ENCODE measurements at regions not wholly inside any gene's neighbourhood (a gene's known extent, or its start where the extent isn't known, plus 50 kb on each side); places are given as distances from the start of the nearest gene placed in this dataset.

DNA sequence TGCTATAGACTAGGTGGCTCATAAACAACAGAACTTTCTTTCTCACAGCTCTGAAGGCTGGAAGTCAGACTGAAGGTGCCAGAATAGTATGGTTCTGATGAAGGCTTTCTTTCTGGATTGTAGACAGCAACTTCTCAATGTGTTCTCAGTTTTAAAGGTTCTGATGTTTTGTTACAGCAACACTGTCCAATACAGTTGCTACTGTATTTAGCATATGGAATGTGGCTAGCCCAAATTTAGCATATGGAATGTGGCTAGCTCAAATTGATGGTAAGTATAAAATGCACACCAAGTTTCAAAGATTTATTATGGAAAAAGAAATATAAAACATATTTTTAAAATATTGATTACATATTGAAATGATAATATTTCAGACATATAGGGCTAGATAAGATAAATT, 145.3 kb downstream of the MBL2 start:
- Histone ChIP-seq H3K27me3 (ENCODE audit: control insufficient read depth, insufficient read depth, low read length) (no peaks in the 10 kb centered on the region), H3K36me3 (ENCODE audit: control insufficient read depth, insufficient read depth, low read length) (no peaks in the 10 kb centered on the region), H3K4me3 (ENCODE audit: low read depth, low read length) (no peak overlapping the region)
- DNase-seq (ENCODE audit: low read depth): no peak
- TF ChIP-seq, protein P1, sequence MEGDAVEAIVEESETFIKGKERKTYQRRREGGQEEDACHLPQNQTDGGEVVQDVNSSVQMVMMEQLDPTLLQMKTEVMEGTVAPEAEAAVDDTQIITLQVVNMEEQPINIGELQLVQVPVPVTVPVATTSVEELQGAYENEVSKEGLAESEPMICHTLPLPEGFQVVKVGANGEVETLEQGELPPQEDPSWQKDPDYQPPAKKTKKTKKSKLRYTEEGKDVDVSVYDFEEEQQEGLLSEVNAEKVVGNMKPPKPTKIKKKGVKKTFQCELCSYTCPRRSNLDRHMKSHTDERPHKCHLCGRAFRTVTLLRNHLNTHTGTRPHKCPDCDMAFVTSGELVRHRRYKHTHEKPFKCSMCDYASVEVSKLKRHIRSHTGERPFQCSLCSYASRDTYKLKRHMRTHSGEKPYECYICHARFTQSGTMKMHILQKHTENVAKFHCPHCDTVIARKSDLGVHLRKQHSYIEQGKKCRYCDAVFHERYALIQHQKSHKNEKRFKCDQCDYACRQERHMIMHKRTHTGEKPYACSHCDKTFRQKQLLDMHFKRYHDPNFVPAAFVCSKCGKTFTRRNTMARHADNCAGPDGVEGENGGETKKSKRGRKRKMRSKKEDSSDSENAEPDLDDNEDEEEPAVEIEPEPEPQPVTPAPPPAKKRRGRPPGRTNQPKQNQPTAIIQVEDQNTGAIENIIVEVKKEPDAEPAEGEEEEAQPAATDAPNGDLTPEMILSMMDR (IDR thresholded peaks at IDR 0.05; ENCODE audit: insufficient read depth, low read length, poor library complexity, severe bottlenecking): no peak

GRCh38 chr10:52631146-52631545, 141.4 kb downstream of the MBL2 start:
- Histone ChIP-seq H3K27me3 (ENCODE audit: control insufficient read depth, insufficient read depth, low read length) (no peaks in the 10 kb centered on the region), H3K36me3 (ENCODE audit: control insufficient read depth, insufficient read depth, low read length) (no peaks in the 10 kb centered on the region), H3K4me3 (ENCODE audit: low read depth, low read length) (no peak overlapping the region)
- DNase-seq (ENCODE audit: low read depth): no peak
- TF ChIP-seq, protein P1 (IDR thresholded peaks at IDR 0.05; ENCODE audit: insufficient read depth, low read length, poor library complexity, severe bottlenecking): no peak

DNA sequence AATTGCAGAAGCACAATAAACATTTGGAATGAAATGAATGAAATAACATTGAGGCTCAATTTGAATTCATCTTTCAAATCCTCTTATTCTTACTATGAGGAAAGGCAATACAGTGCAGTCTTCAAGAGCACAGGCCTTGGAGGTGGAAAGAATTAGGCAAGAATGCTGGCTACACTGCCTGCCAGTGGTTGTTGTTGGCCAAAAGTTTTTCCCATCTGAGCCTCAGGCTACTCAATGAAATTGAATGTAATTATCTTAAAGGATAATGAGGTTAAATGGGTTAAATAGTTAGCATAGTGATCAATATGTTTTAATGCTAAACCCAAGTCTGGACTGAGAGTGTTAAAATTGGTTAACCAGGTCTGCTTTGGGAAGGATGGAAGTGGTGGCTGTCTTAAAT, 140.9 kb downstream of the MBL2 start:
- no peak for DNase-seq (ENCODE audit: low read depth)
- no peaks in the 10 kb centered on the region for H3K27me3 ChIP-seq (ENCODE audit: control insufficient read depth, insufficient read depth, low read length)
- TF ChIP-seq, protein P1 (IDR thresholded peaks at IDR 0.05; ENCODE audit: insufficient read depth, low read length, poor library complexity, severe bottlenecking): no peak
- no peak overlapping the region for H3K4me3 ChIP-seq (ENCODE audit: low read depth, low read length)
- no peaks in the 10 kb centered on the region for H3K36me3 ChIP-seq (ENCODE audit: control insufficient read depth, insufficient read depth, low read length)

DNA sequence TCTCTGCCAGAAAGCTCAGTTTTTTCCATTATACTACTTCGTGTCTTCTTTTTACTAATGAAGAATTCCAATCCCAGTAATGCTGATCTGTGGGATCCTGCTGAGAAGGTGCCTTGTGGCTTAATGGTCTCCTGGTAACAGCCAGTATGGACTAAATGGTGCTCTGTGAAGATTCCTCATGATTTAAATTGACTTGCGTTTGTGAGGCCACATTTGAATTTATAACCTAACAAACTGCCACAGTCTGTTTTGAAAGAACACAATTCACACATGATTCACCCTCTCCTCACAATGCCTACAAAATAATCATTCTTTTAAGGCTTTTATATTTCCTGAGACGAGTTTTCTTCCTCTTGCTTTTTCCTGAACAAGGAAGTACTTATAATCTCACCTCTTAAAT, 140.0 kb downstream of the MBL2 start:
- Histone ChIP-seq H3K27me3 (ENCODE audit: control insufficient read depth, insufficient read depth, low read length) (no peaks in the 10 kb centered on the region), H3K36me3 (ENCODE audit: control insufficient read depth, insufficient read depth, low read length) (no peaks in the 10 kb centered on the region), H3K4me3 (ENCODE audit: low read depth, low read length) (no peak overlapping the region)
- no peak for DNase-seq (ENCODE audit: low read depth)
- TF ChIP-seq, protein P1 (IDR thresholded peaks at IDR 0.05; ENCODE audit: insufficient read depth, low read length, poor library complexity, severe bottlenecking): no peak

- Histone ChIP-seq H3K4me3 (ENCODE audit: low read depth, low read length) (no peak overlapping the region), H3K27me3 (ENCODE audit: control insufficient read depth, insufficient read depth, low read length) (no peaks in the 10 kb centered on the region), H3K36me3 (ENCODE audit: control insufficient read depth, insufficient read depth, low read length) (no peaks in the 10 kb centered on the region)
- TF ChIP-seq, protein P1 (IDR thresholded peaks at IDR 0.05; ENCODE audit: insufficient read depth, low read length, poor library complexity, severe bottlenecking): no peak
- no peak for DNase-seq (ENCODE audit: low read depth)
Measured at GRCh38 chr10:52633266-52633665, 139.3 kb downstream of the MBL2 start.

GRCh38 chr10:52635651-52636050, 136.9 kb downstream of the MBL2 start:
- TF ChIP-seq, protein P1 (IDR thresholded peaks at IDR 0.05; ENCODE audit: insufficient read depth, low read length, poor library complexity, severe bottlenecking): no peak

More at GRCh38 chr10:52635651-52636050, 136.9 kb downstream of the MBL2 start:
- Histone ChIP-seq H3K4me3 (ENCODE audit: low read depth, low read length) (no peak overlapping the region), H3K27me3 (ENCODE audit: control insufficient read depth, insufficient read depth, low read length) (no peaks in the 10 kb centered on the region), H3K36me3 (ENCODE audit: control insufficient read depth, insufficient read depth, low read length) (no peaks in the 10 kb centered on the region)
- no peak for DNase-seq (ENCODE audit: low read depth)
